Keratinocyte (primary cell): ENCODE measurements at regions not wholly inside any gene's neighbourhood (a gene's known extent, or its start where the extent isn't known, plus 50 kb on each side); places are given as distances from the start of the nearest gene placed in this dataset.

Source experiments
- DNase-seq: peaks from one replicate; pipeline ENCODE4 v3.0.0-alpha.2; 2011; ENCODE audit warnings: low read depth, missing footprints, low spot score
- FAIRE-seq: peaks from 2 replicates; lab custom pipeline; 2011; peaks lifted over from hg19 to GRCh38; lab: Jason Lieb, UNC
- H2AFZ ChIP-seq: 2 replicates; pipeline ENCODE4 v1.6.0; 2012; ENCODE audit warnings: low read length, control low read depth, inconsistent platforms; ENCODE audit not compliant: control insufficient read depth
- H3K27ac ChIP-seq: 2 replicates; pipeline ENCODE4 v1.5.1; 2011; ENCODE audit warnings: low read length; ENCODE audit not compliant: control insufficient read depth, insufficient read depth
- H3K27me3 ChIP-seq: 3 replicates; pipeline ENCODE4 v1.6.0; 2011; ENCODE audit warnings: low read length; ENCODE audit not compliant: control insufficient read depth, insufficient read depth; ENCODE audit errors: extremely low read depth
- H3K36me3 ChIP-seq, 2 experiments: 2 replicates in 1 of 2; 3 replicates in 1 of 2; pipeline ENCODE4 v1.5.1; 2011; ENCODE audit warnings: low read length in 2 of 2, mild to moderate bottlenecking in 1 of 2; ENCODE audit not compliant: control insufficient read depth in 2 of 2, insufficient read depth in 2 of 2; ENCODE audit errors: extremely low read depth in 1 of 2
- H3K4me1 ChIP-seq: 3 replicates; pipeline ENCODE4 v1.5.1; 2011; ENCODE audit warnings: low read length; ENCODE audit not compliant: control insufficient read depth, insufficient read depth; ENCODE audit errors: extremely low read depth
- H3K4me2 ChIP-seq: 3 replicates; pipeline ENCODE4 v1.6.0; 2011; ENCODE audit warnings: low read depth, low read length; ENCODE audit not compliant: control insufficient read depth, insufficient read depth; ENCODE audit errors: extremely low read depth
- H3K4me3 ChIP-seq, 3 experiments: fragments of 200-600 bp in 1 of 3; sonication (generic) in 1 of 3; 2 replicates in 2 of 3; 3 replicates in 1 of 3; pipeline ENCODE4 v1.5.1; 2011 to 2016; ENCODE audit warnings: low read length in 3 of 3, mild to moderate bottlenecking in 3 of 3, control low read depth in 2 of 3, inconsistent platforms in 1 of 3, low read depth in 1 of 3, mixed read lengths in 1 of 3, mixed run types in 1 of 3, moderate library complexity in 1 of 3; ENCODE audit not compliant: control insufficient read depth in 2 of 3, insufficient read depth in 2 of 3; ENCODE audit errors: extremely low read depth in 1 of 3
- H3K79me2 ChIP-seq: 2 replicates; pipeline ENCODE4 v1.6.0; 2012; ENCODE audit warnings: low read length; ENCODE audit not compliant: control insufficient read depth, insufficient read depth
- H3K9ac ChIP-seq: 3 replicates; pipeline ENCODE4 v1.6.0; 2011; ENCODE audit warnings: low read length; ENCODE audit not compliant: control insufficient read depth, insufficient read depth; ENCODE audit errors: extremely low read depth
- H3K9me1 ChIP-seq: 3 replicates; pipeline ENCODE4 v1.6.0; 2011; ENCODE audit warnings: low read length; ENCODE audit not compliant: control insufficient read depth, insufficient read depth; ENCODE audit errors: extremely low read depth
- H3K9me3 ChIP-seq: 2 replicates; pipeline ENCODE4 v1.5.1; 2012; ENCODE audit warnings: low read depth, low read length; ENCODE audit not compliant: control insufficient read depth
- H4K20me1 ChIP-seq: 3 replicates; pipeline ENCODE4 v1.6.0; 2011; ENCODE audit warnings: low read length; ENCODE audit not compliant: control insufficient read depth, insufficient read depth; ENCODE audit errors: extremely low read depth
- CTCF ChIP-seq, 3 experiments: IDR thresholded peaks in 1 of 3; conservative IDR thresholded peaks in 1 of 3; optimal IDR thresholded peaks in 1 of 3; 2 replicates in 2 of 3; 3 replicates in 1 of 3; pipeline versions ENCODE3 to v1.5.1; 2011; ENCODE audit warnings: low read length in 3 of 3, mild to moderate bottlenecking in 3 of 3, moderate library complexity in 2 of 3, control low read depth in 1 of 3, inconsistent platforms in 1 of 3; ENCODE audit not compliant: insufficient read depth in 2 of 3; ENCODE audit errors: extremely low read depth in 1 of 3
- EZH2 ChIP-seq: IDR thresholded peaks from one replicate; pipeline ENCODE4 v1.6.1; 2012; ENCODE audit warnings: inconsistent platforms, mild to moderate bottlenecking, low read length, moderate library complexity
- dilution Hi-C: fragments of 300-500 bp; cut with MboI; formaldehyde crosslinking; loops from one replicate; pipeline ENCODE4 v1.7.0; 2020; ENCODE audit warnings: low sequenced_read_pairs; ENCODE audit not compliant: extremely low pct_ligation_motif_present

GRCh38 chr5:99928490-99928889 is 606.7 kb upstream of the FAM174A start:
- H3K4me2 ChIP-seq, result no peak overlapping the region
- H3K79me2 ChIP-seq, result no peaks in the 10 kb centered on the region
- TF ChIP-seq CTCF (optimal IDR thresholded peaks at IDR 0.05 in 1 of 3, IDR thresholded peaks at IDR 0.05 in 1 of 3, conservative IDR thresholded peaks at IDR 0.05 in 1 of 3; ENCODE audit: extremely low read depth in 1 of 3, insufficient read depth in 2 of 3, low read length in 3 of 3) (no peak), EZH2 (no peak)
- H3K4me1 ChIP-seq, result no peaks in the 10 kb centered on the region
- no peak overlapping the region for H3K27ac ChIP-seq
- dilution Hi-C loops, result no loop called here
- H3K36me3 ChIP-seq, result no peaks in the 10 kb centered on the region
- H3K27me3 ChIP-seq, result no peaks in the 10 kb centered on the region
- H4K20me1 ChIP-seq, result no peaks in the 10 kb centered on the region
- no peak overlapping the region for H3K9ac ChIP-seq
- no peaks in the 10 kb centered on the region for H3K9me3 ChIP-seq
- peak overlapping the region; percentile 2 for H2AFZ ChIP-seq
- FAIRE-seq (no peak), DNase-seq (no peak)
- H3K9me1 ChIP-seq, result no peaks in the 10 kb centered on the region
- no peak overlapping the region for H3K4me3 ChIP-seq

GRCh38 chr5:99926463-99926862 is 608.7 kb upstream of the FAM174A start:
- H3K79me2 ChIP-seq, result no peaks in the 10 kb centered on the region
- H3K9me3 ChIP-seq, result no peaks in the 10 kb centered on the region
- H3K27ac ChIP-seq, result no peak overlapping the region
- H3K9me1 ChIP-seq, result no peaks in the 10 kb centered on the region
- no peaks in the 10 kb centered on the region for H3K4me1 ChIP-seq
- H2AFZ ChIP-seq, result no peak overlapping the region
- dilution Hi-C loops, result no loop called here
- no peak for TF ChIP-seq EZH2
- no peak for TF ChIP-seq CTCF (optimal IDR thresholded peaks at IDR 0.05 in 1 of 3, IDR thresholded peaks at IDR 0.05 in 1 of 3, conservative IDR thresholded peaks at IDR 0.05 in 1 of 3; ENCODE audit: extremely low read depth in 1 of 3, insufficient read depth in 2 of 3, low read length in 3 of 3)
- no peaks in the 10 kb centered on the region for H3K27me3 ChIP-seq
- no peak overlapping the region for H3K4me3 ChIP-seq
- H4K20me1 ChIP-seq, result no peaks in the 10 kb centered on the region
- H3K36me3 ChIP-seq, result no peaks in the 10 kb centered on the region
- FAIRE-seq (no peak), DNase-seq (no peak)
- no peak overlapping the region for H3K9ac ChIP-seq
- no peak overlapping the region for H3K4me2 ChIP-seq
